Osteocyte (in vitro differentiated cells): ENCODE measurements at regions not wholly inside any gene's neighbourhood (a gene's known extent, or its start where the extent isn't known, plus 50 kb on each side); places are given as distances from the start of the nearest gene placed in this dataset.

ENCODE experiments used
- DNase-seq: peaks from one replicate; pipeline ENCODE4 v3.0.0; 2021; ENCODE audit warnings: mixed read lengths; ENCODE audit not compliant: unreplicated experiment; ENCODE audit errors: extremely low spot score
- H3K27ac Mint-ChIP-seq: one replicate; pipeline ENCODE4 v1.8.0; 2021; ENCODE audit warnings: mild to moderate bottlenecking, mixed read lengths; ENCODE audit not compliant: unreplicated experiment
- H3K27me3 Mint-ChIP-seq: one replicate; pipeline ENCODE4 v1.8.0; 2021; ENCODE audit warnings: mixed read lengths; ENCODE audit not compliant: unreplicated experiment
- H3K36me3 Mint-ChIP-seq: one replicate; pipeline ENCODE4 v1.8.0; 2021; ENCODE audit warnings: mixed read lengths; ENCODE audit not compliant: unreplicated experiment
- H3K4me1 Mint-ChIP-seq: one replicate; pipeline ENCODE4 v1.8.0; 2021; ENCODE audit warnings: mixed read lengths; ENCODE audit not compliant: unreplicated experiment
- H3K4me3 Mint-ChIP-seq: one replicate; pipeline ENCODE4 v1.8.0; 2021; ENCODE audit warnings: mild to moderate bottlenecking, moderate library complexity, mixed read lengths; ENCODE audit not compliant: unreplicated experiment
- H3K9me3 Mint-ChIP-seq: one replicate; pipeline ENCODE4 v1.8.0; 2021; ENCODE audit warnings: mixed read lengths; ENCODE audit not compliant: unreplicated experiment
- CTCF ChIP-seq: fragments of 200-600 bp; sonication (generic); IDR thresholded peaks from 2 replicates; pipeline ENCODE4 v1.5.0; 2021; ENCODE audit warnings: antibody characterized with exemption, mild to moderate bottlenecking, moderate library complexity

- Mint-ChIP-seq H3K36me3 (no peaks in the 10 kb centered on the region), H3K9me3 (peaks cover 32% of the 10 kb centered on the region), H3K27me3 (no peaks in the 10 kb centered on the region), H3K4me3 (no peak overlapping the region), H3K4me1 (no peaks in the 10 kb centered on the region), H3K27ac (no peak overlapping the region)
- DNase-seq = no peak
- TF ChIP-seq CTCF = no peak
Measured at GRCh38 chrX:142686653-142687283, 339.0 kb upstream of the SPANXN4 start.

GRCh38 chrX:142686206-142686605 lies 339.5 kb upstream of the SPANXN4 start:
- H3K4me3 Mint-ChIP-seq = no peak overlapping the region
- H3K36me3 Mint-ChIP-seq = no peaks in the 10 kb centered on the region
- no peaks in the 10 kb centered on the region for H3K27me3 Mint-ChIP-seq
- no peak for DNase-seq
- no peak overlapping the region for H3K27ac Mint-ChIP-seq
- no peaks in the 10 kb centered on the region for H3K4me1 Mint-ChIP-seq
- TF ChIP-seq CTCF = no peak
- peaks cover 32% of the 10 kb centered on the region for H3K9me3 Mint-ChIP-seq

GRCh38 chrX:142680038-142680437 lies 345.7 kb upstream of the SPANXN4 start:
- TF ChIP-seq CTCF = no peak

GRCh38 chrX:142671036-142671435 lies 354.7 kb upstream of the SPANXN4 start:
- Mint-ChIP-seq H3K4me3 (no peak overlapping the region), H3K27me3 (no peaks in the 10 kb centered on the region), H3K9me3 (peaks cover 36% of the 10 kb centered on the region), H3K36me3 (no peaks in the 10 kb centered on the region), H3K4me1 (no peaks in the 10 kb centered on the region), H3K27ac (no peak overlapping the region)
- no peak for TF ChIP-seq CTCF
- no peak for DNase-seq

More at GRCh38 chrX:142680038-142680437, 345.7 kb upstream of the SPANXN4 start:
- no peaks in the 10 kb centered on the region for H3K36me3 Mint-ChIP-seq
- no peak for DNase-seq
- no peak overlapping the region for H3K27ac Mint-ChIP-seq
- H3K9me3 Mint-ChIP-seq = peaks cover 40% of the 10 kb centered on the region
- no peak overlapping the region for H3K4me3 Mint-ChIP-seq
- no peaks in the 10 kb centered on the region for H3K4me1 Mint-ChIP-seq
- no peaks in the 10 kb centered on the region for H3K27me3 Mint-ChIP-seq

- Mint-ChIP-seq H3K36me3 (no peaks in the 10 kb centered on the region), H3K9me3 (peaks cover 49% of the 10 kb centered on the region), H3K27me3 (no peaks in the 10 kb centered on the region), H3K4me3 (no peak overlapping the region), H3K27ac (no peak overlapping the region), H3K4me1 (no peaks in the 10 kb centered on the region)
- no peak for DNase-seq
- TF ChIP-seq CTCF = no peak
Measured at GRCh38 chrX:142663330-142664095, 362.2 kb upstream of the SPANXN4 start.
